ENCODE measurements at regions not wholly inside any gene's neighbourhood (a gene's known extent, or its start where the extent isn't known, plus 50 kb on each side); places are given as distances from the start of the nearest gene placed in this dataset.

DNA sequence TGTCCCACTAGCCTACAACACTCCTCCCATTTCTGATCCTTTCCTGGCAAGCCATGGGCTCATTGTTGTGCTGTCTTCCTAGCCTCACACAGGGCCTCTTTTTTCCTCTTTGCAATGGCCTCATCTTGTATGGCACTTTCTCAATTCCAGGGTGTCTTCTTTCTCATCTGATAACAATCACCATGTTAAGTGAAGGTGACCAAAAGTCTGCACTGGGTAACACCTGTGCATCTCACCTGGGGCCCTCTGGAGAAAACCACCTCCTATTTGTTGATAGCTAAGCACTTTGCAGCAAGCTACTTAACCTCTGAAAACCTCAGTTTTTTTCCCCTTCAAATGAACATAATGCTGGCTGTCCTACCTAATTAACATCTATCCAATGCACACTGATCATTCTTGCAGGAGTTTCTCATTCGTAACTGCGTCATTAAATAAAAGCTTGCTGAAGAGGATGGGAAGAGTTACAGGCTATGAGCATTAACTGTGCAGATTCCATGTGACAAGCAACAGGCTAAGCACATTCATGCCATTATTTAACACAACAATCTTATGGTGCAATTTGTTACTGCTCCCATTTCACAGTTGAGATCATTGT, 60.1 kb upstream of the STK32A start:
- DNase-seq = no peak

DNA sequence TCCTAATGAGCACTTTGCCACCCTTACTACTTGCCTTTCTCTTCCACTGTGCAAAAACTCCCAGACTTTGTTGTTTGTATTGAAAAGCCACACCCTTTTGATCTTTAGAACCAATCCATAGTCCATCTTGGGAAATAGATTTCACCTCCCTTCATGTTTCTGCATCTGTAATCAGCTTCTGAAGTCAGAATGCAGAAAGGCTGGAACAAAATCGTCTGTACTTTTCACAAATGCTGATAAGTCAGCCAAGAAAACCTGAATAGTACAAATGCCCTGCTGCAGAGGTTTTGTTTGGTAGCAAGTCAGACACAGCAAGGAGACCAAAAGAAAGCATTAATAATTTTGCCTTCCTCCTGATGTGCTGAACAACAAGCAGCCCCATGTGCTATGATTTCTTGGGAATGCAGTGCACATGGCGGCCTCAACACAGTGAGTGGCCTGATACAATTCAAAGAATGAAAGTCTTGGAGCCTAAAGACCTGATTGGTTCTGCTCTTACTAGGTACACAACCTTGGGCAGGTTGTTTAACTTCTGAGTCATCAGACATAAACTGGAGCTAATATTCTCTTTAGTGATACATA, 59.2 kb upstream of the STK32A start:
- DNase-seq = no peak

- DNase-seq = no peak
Measured at GRCh38 chr5:147176422-147176821, 58.4 kb upstream of the STK32A start.

DNA sequence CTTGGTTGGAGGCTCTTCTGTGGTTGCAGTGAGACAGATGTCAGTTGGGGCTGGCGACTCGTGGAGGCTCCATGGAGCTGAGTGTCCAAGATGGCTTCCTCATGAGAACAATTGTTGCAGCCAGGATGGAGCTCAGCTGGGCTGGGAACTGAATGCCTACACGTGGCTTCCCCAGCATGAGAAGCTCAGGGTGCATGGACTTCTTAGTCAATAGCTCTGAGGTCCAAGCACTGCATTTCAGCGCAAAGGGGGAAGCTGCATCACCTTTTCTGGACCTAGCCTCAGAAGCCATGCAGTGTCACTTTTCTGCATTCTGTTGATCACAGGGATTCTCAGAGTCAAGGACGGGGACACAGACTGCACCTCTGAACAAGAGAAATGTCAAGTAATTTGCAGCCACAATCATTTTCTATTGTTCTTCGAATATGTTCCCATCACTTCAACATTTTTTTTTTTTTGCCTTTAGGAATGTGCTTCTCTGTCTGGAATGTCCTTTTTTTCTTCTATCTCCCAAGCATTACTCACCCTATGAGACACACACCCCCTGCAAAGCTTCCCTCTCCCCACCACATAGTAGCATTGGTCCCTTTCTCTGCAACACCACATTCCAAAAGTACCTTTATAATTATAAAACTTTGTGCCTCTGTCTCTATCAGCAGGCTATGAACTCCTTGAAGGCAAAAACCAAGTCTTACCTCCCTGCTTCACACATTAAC, 57.5 kb upstream of the STK32A start:
- no peak for DNase-seq

- no peak for DNase-seq
Measured at GRCh38 chr5:147179562-147180147, 55.2 kb upstream of the STK32A start.

- no peak for DNase-seq
Measured at GRCh38 chr5:147180751-147181150, 54.1 kb upstream of the STK32A start.
